ENCODE measurements at regions not wholly inside any gene's neighbourhood (a gene's known extent, or its start where the extent isn't known, plus 50 kb on each side); places are given as distances from the start of the nearest gene placed in this dataset.

- ATAC-seq = no peak
- no peak for DNase-seq (ENCODE audit: low spot score)
- intact Hi-C loops (cut with DNase I) = no loop called here
Observed at GRCh38 chr15:69843900-69844304, 253.8 kb downstream of the TLE3 start.

- intact Hi-C loops (cut with DNase I) = no loop called here
- DNase-seq (ENCODE audit: low spot score) (no peak), ATAC-seq (no peak)
Observed at GRCh38 chr15:69845159-69845558, 252.6 kb downstream of the TLE3 start.

GRCh38 chr15:69847625-69848024 is 250.1 kb downstream of the TLE3 start:
- intact Hi-C loops (cut with DNase I) = no loop called here
- ATAC-seq (no peak), DNase-seq (ENCODE audit: low spot score) (no peak)

GRCh38 chr15:69848096-69848495 is 249.6 kb downstream of the TLE3 start:
- DNase-seq (ENCODE audit: low spot score) = no peak
- intact Hi-C loops (cut with DNase I) = no loop called here
- ATAC-seq = no peak

- DNase-seq (ENCODE audit: low spot score) (no peak), ATAC-seq (no peak)
- intact Hi-C loops (cut with DNase I) = no loop called here
Observed at GRCh38 chr15:69848551-69849231, 249.0 kb downstream of the TLE3 start.

GRCh38 chr15:69849232-69849610 is 248.5 kb downstream of the TLE3 start:
- intact Hi-C loops (cut with DNase I) = no loop called here
- ATAC-seq (no peak), DNase-seq (ENCODE audit: low spot score) (no peak)

- ATAC-seq (no peak), DNase-seq (ENCODE audit: low spot score) (no peak)
- intact Hi-C loops (cut with DNase I) = no loop called here
Observed at GRCh38 chr15:69852482-69852881, 245.2 kb downstream of the TLE3 start.

GRCh38 chr15:69852916-69853315 is 244.8 kb downstream of the TLE3 start:
- ATAC-seq = no peak
- no peak for DNase-seq (ENCODE audit: low spot score)
- intact Hi-C loops (cut with DNase I) = no loop called here

GRCh38 chr15:69853544-69853951 is 244.2 kb downstream of the TLE3 start:
- intact Hi-C loops (cut with DNase I) = no loop called here
- DNase-seq (ENCODE audit: low spot score) (no peak), ATAC-seq (no peak)

GRCh38 chr15:69854001-69854400 is 243.7 kb downstream of the TLE3 start:
- ATAC-seq (no peak), DNase-seq (ENCODE audit: low spot score) (no peak)
- intact Hi-C loops (cut with DNase I) = no loop called here

GRCh38 chr15:69854521-69855181 is 243.1 kb downstream of the TLE3 start:
- ATAC-seq (no peak), DNase-seq (ENCODE audit: low spot score) (no peak)
- intact Hi-C loops (cut with DNase I) = no loop called here

- DNase-seq (ENCODE audit: low spot score) = no peak
- intact Hi-C loops (cut with DNase I) = no loop called here
- no peak for ATAC-seq
Observed at GRCh38 chr15:69855258-69856000, 242.3 kb downstream of the TLE3 start.

GRCh38 chr15:69857250-69857649 is 240.5 kb downstream of the TLE3 start:
- no peak for DNase-seq (ENCODE audit: low spot score)
- intact Hi-C loops (cut with DNase I) = no loop called here
- no peak for ATAC-seq

- intact Hi-C loops (cut with DNase I) = no loop called here
- no peak for DNase-seq (ENCODE audit: low spot score)
Observed at GRCh38 chr15:69857686-69858391, 239.9 kb downstream of the TLE3 start.

GRCh38 chr15:69858456-69858855 is 239.3 kb downstream of the TLE3 start:
- no peak for DNase-seq (ENCODE audit: low spot score)
- intact Hi-C loops (cut with DNase I) = no loop called here
- ATAC-seq = no peak

More at GRCh38 chr15:69857686-69858391, 239.9 kb downstream of the TLE3 start:
- ATAC-seq = no peak

GRCh38 chr15:69859866-69860265 is 237.9 kb downstream of the TLE3 start:
- ATAC-seq = no peak
- DNase-seq (ENCODE audit: low spot score) = no peak
- intact Hi-C loops (cut with DNase I) = no loop called here

- ATAC-seq = no peak
- intact Hi-C loops (cut with DNase I) = no loop called here
Observed at GRCh38 chr15:69860321-69860720, 237.4 kb downstream of the TLE3 start.

GRCh38 chr15:69860921-69861320 is 236.8 kb downstream of the TLE3 start:
- ATAC-seq (no peak), DNase-seq (ENCODE audit: low spot score) (no peak)
- intact Hi-C loops (cut with DNase I) = no loop called here

More at GRCh38 chr15:69860321-69860720, 237.4 kb downstream of the TLE3 start:
- DNase-seq (ENCODE audit: low spot score) = no peak

- intact Hi-C loops (cut with DNase I) = loop anchor here (2.0 kb wide), 1 partner anchor 79 kb away; no protein-coding TSS in a partner anchor
- no peak for ATAC-seq
- no peak for DNase-seq (ENCODE audit: low spot score)
Observed at GRCh38 chr15:69861331-69862171, 236.2 kb downstream of the TLE3 start.

Data from sciatic nerve (tissue), 2 donors.